ENCODE measurements at regions not wholly inside any gene's neighbourhood (a gene's known extent, or its start where the extent isn't known, plus 50 kb on each side); places are given as distances from the start of the nearest gene placed in this dataset.
A peak's percentile ranks its signal among the peaks of the same experiment; 100 is the strongest.
"Not testable (repeated sequence)": the region's sequence is repeated elsewhere in the genome, so short reads cannot be mapped to it uniquely, and the experiment has no call there.

- DNase-seq (ENCODE audit: low spot score), result no peak
Observed at GRCh38 chr11:34830648-34831047, 85.5 kb downstream of the APIP start.

GRCh38 chr11:34830035-34830434, 86.1 kb downstream of the APIP start:
- no peak for DNase-seq (ENCODE audit: low spot score)

GRCh38 chr11:34827228-34827627, 89.0 kb downstream of the APIP start:
- peak; percentile 19 for DNase-seq (ENCODE audit: low spot score)

DNA sequence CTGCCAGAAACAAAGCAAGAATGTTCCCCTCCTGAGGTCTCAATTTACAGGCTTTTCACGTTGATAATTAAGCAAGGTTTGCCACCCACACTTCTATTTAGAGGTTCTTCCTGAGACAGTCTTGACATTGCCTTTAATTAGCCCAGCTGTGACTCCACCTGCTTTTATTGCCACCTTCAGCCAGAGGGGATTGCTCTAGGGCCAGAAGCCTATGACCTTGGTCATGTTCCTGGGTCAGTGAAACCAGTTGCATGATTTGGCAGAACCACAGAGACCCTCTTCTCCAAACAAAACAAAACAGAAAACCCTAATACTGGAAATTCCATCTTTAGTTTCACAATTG, 89.8 kb downstream of the APIP start:
- no peak for DNase-seq (ENCODE audit: low spot score)

DNA sequence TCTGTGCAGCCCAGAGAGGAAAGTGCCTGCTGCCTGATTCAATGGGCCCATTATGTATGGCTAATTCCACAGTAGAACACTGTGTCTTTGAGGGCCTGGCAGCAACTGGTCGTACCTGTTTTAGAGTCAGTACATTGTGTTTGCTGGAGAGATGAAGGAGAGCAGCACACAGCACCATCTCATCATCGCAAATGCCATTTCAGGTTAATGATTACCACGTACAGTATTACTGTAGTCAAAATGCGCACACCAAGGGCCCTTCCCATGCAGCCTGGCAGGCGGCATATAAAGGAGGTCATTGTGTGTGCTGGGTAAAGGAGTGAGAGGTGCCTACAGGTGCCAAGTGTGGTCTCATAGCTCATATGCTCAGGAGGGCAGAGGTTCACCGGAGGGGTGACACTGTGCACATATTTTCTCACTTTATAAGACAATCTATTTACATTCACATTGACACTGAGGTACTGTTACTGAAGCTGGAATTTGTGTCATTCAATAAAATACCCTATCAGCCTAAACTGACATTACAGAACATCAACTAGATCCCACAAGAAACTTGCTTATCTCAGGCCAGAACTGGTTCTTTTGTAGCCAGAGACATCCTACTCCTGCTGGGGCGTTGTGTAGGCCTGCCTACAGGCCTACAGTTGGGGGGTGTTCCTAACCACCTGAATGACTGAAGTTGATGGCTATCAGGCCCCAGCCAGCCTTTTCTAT, 90.4 kb downstream of the APIP start:
- DNase-seq (ENCODE audit: low spot score), result peak; percentile 97

- DNase-seq (ENCODE audit: low spot score), result no peak
Observed at GRCh38 chr11:34825315-34825669, 90.9 kb downstream of the APIP start.

- DNase-seq (ENCODE audit: low spot score), result no peak
Observed at GRCh38 chr11:34824425-34824824, 91.8 kb downstream of the APIP start.

GRCh38 chr11:34823639-34824038, 92.5 kb downstream of the APIP start:
- no peak for DNase-seq (ENCODE audit: low spot score)

- DNase-seq (ENCODE audit: low spot score), result no peak
Observed at GRCh38 chr11:34823197-34823596, 93.0 kb downstream of the APIP start.

GRCh38 chr11:34819740-34820482, 96.3 kb downstream of the APIP start:
- no peak for DNase-seq (ENCODE audit: low spot score)

DNA sequence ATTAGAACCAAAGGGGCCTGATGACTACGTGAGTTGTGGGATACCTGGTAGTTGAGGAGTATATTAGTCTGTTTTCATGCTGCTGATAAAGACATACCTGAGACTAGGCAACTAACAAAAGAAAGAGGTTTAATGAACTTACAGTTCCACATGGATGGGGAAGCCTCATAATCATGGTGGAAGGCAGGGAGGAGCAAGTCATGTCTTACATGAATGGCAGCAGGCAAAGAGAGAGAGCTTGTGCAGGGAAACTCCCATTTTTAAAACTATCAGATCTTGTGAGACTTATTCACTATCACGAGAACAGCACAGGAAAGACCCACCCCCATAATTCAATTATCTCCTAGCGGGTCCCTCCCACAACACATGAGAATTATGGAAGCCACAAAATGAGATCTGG, 98.4 kb downstream of the APIP start:
- not testable (repeated sequence) for DNase-seq (ENCODE audit: low spot score)

DNA sequence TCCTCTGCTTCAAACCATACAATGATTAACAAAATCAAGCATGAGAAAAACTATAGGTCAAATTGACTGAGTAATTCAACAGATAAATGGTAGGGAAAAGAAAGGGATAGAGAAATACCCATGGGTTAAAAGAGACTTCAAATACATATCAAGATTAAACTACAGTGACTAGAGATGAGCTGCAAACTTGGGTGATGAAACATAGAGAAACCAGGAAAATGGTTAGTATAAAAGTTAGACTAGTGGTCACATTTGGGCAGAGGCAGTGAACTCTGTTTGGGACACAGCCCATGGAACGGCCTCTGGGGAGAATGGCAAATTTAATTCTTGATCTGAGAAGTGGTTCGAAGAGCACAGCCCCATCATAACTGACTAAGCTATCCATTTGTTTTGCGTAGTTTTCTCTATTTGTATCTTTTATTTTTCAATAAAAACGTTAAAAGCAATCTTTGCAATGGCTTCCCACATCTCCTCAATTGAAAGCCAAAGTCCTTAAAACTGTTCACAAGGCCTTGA, 99.4 kb downstream of the APIP start:
- DNase-seq (ENCODE audit: low spot score), result no peak

DNA sequence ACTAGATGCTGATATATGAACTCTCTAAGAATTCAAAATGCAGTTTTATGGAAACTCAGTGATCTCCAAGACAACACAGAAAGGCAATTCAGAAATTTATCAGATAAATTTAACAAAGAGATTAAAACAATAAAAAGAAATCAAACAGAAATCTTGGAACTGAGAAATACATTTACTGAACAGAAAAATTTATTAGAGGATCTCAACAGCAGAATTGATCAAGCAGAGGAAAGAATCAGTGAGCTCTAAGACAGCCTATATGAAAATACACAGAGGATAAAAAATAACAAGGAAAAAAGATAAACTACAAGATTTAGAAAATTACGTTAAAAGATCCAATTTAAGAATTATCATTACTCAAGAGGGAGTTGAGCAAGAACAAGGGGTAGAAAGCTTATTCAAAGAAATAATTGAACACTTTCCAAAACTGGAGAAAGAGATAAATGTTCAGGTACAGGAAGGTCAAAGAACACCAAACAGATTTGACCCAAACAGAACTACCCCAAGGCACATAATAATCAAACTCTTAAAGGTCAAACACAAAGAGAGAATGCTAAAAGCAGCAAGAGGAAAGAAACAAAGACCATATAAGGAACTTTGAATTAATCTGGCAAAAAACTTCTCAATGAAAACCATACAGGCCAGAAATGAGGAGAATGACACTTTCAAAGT, 103.1 kb downstream of the APIP start:
- DNase-seq (ENCODE audit: low spot score), result no peak

DNA sequence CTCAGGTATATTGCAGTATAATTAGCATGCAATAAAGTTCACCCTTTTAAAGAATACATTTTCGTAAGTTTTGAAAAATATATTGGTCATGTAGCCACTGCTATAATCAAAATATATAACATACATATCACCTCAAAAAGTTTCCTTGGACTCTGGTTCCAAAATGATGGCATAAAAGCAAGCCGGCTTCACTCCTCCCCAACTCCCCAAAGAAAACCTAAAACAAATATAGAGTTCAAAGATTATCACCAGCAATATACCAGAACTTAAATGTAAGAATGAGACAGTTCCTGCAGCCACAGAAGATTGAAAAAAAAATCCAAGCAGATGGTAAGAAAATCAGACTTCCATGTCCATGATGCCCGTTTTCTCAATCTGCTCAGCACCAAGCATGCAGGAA, 104.3 kb downstream of the APIP start:
- DNase-seq (ENCODE audit: low spot score), result no peak

- DNase-seq (ENCODE audit: low spot score), result no peak
Observed at GRCh38 chr11:34810107-34810562, 106.0 kb downstream of the APIP start.

DNA sequence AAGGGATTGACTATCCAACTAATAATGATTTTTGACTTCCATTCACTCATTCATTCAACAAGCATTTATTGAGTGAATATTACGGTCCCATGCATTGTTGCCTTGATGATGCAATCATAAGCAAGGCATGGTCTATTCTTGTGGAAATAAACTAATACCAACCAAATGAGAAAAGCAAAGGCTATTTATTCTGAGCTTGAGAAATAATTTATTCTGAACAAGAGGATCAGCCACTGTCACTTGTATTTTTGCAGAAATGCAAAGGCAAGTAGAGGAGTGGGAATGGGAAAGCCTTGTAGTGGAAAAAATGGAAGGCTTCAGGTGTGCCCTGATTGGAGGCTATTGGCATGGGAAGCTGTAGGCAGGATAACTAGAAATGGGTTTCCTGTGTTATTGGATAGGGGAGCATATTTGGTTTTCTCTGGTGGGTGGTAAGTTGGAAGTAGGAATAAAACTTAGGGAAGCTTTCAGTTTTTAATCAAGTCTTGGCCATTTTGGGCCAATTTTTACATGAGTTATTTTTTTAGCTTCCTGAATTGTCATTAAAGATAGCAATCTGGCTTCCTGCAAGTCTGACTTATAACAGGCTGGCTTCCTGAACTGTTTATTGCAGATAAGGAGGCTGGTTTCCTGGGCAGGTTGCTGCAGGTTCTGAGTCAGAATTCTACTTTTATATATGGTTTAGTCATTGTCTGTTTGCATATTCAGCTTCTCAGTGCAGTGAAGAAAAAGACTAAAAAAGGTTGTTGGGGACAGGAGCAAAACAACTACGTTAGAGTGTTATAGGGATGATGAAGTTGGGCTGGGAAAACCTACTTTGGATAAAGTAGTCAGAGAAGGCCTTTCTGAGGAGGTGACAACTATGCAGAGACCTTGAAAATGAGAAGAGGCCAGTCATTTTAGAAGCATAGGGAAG, 106.7 kb downstream of the APIP start:
- peak; percentile 55 for DNase-seq (ENCODE audit: low spot score)

DNA sequence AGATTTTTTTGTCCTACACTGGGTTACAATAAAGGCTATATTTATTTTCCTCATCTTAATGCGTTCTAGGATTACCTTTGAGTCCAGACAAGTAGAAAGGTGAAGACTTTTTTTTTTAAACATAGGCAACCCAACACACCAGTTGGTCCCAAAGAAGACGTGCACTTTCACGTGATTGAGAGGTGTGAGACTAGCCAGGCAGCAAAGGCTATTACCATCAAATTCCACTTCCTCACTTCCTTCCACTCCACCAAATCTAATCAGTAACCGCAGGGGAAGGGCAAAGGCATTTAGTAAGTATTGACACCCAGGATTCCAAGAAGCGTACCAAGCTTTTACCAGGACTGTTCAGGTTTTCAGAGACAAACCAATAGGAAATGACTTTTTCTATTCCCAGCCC, 109.3 kb downstream of the APIP start:
- DNase-seq (ENCODE audit: low spot score), result no peak

DNA sequence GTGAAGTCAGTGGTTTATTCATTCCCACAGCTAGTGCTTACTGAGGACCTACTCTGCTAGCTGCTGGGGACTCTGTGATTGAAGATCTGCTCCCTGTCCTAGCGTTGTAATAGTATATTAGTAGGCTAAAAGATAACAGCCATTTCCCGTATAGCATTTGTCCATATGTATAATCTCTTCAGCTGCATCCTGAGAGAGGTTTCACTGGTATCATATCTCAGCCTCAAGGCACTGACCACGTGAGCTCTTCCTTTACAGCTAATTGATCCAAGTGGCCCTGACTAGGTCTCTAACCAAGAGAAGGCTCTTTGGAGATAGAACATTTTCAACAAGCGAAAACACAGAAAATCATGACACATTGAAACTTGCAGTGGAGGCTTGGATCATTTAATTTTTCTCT, 110.2 kb downstream of the APIP start:
- no peak for DNase-seq (ENCODE audit: low spot score)

DNA sequence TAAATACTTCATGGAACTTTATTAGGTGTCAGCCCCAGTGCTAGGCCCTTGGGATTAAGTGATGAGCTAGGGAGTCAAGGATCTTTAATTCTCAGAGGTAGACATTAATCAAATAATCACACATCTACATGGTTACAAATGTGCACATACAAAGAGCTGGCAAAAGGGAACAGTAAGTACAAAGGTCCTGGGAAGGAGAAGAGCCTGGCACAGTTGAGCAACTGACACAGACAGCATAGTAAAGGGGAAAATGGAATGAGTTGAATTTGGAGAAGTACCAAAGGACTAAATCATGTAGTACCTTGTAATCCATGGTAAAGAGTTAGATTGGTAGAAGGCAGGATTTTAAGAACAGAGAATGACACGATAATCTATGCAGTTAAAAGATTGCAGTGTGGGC, 116.3 kb downstream of the APIP start:
- no peak for DNase-seq (ENCODE audit: low spot score)

DNA sequence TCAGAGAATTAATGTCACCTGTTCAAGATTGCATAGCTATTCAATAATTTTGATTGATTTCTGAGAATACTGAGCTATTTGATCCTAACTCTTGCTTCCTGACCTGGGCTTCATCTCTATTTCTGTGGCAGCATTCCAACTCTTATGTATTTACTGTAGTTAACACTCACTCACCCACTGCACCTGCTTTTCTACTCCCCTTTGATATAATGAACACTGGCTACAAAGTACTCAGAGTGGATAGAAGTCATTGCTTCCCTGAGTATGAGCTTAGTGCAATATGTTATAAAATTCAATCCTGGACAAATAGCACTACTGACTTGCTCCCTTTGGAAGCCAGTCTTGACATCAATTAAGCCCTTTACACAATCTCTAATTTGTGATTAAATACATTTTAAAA, 117.2 kb downstream of the APIP start:
- DNase-seq (ENCODE audit: low spot score), result no peak

DNA sequence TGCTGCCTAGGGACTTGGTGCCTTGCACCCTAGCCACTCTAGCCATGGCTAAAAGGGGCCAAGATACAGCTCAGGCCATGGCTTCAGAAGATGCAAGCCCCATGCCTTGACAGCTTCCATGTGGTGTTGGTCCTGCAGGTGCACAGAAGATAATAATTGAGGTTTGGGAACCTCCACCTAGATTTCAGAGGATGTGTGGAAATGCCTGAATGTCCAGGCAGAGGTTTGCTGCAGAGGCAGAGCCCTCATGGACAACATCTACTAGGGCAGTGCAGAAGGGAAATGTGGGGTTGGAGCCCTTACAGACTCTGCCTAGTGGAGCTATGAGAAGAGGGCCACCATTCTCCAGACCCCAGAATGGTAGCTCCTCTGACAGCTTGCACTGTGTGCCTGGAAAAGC, 118.7 kb downstream of the APIP start:
- not testable (repeated sequence) for DNase-seq (ENCODE audit: low spot score)

- no peak for DNase-seq (ENCODE audit: low spot score)
Observed at GRCh38 chr11:34795641-34796040, 120.5 kb downstream of the APIP start.
